HG03460 (cell line): ENCODE measurements at regions not wholly inside any gene's neighbourhood (a gene's known extent, or its start where the extent isn't known, plus 50 kb on each side); places are given as distances from the start of the nearest gene placed in this dataset.
"Not testable (repeated sequence)": the region's sequence is repeated elsewhere in the genome, so short reads cannot be mapped to it uniquely, and the experiment has no call there.

Source experiments
- ATAC-seq: cut with Tn5 transposase; IDR thresholded peaks from one replicate; pipeline ENCODE4 v1.9.1; 2021; ENCODE audit not compliant: unreplicated experiment

DNA sequence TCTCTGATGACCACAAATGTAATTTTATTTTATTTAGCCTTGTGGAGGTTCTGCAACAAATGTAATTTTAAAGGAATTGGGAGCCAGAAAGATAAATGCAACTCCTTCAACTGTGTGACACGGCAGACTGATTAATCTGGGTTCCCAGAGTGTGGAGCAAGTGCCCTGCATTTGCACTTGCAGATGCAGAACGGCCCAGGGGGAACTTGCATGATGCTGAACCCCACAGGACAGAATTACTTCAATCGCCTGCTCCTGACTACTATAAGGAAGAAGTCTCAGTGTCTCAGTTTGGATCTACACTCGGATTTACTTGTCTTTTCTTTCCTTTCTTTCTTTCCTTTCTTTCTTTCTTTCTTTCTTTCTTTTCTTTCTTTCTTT is 107.2 kb upstream of the ACBD5 start:
- not testable (repeated sequence) for ATAC-seq

GRCh38 chr10:27345455-27345920 is 104.9 kb upstream of the ACBD5 start:
- peak; percentile 44 for ATAC-seq

DNA sequence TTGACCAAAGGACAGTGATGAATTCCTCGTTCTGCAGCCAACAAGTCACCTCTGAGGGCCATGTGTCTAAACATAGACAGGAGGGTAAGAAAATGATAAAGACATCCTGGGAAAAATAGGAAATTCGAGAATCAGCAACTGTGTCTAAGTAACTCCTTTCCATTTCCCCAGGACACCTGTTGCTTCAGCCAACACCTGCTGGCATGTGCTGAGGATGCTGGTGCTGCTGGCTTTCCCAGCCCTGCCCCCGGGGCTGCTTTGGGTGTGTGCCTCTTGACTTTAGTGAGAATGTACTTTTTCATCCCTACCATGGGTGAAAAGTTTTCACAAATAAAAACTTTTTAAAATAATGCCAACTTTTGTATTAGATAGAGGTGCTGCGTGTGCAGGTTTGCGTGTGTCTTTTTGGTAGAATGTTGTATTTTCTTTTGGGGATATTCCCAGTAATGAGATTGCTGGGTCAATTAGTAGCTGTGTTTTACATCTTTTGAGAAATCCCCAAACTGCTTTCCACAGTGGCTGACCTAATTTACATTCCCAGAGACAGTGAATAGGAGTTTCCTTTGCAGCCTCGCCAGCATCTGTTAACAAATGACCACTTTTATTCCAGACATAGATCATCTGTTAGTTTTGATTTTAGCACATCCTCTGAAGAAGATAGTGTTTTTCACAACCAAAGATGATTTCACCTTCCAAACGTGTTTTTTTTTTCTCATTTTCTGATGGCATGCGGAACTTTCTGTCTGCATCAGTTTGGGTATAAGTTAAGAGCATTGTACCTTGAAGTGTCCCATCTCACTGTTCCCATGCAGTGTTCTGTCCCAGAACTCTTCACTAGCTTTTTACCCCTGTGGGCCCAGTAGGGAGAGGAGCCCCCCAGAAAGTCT is 104.2 kb upstream of the ACBD5 start:
- ATAC-seq, result peak; percentile 70

- no peak for ATAC-seq
Measured at GRCh38 chr10:27341001-27341400, 100.4 kb upstream of the ACBD5 start.

- not testable (repeated sequence) for ATAC-seq
Measured at GRCh38 chr10:27335246-27335645, 94.6 kb upstream of the ACBD5 start.

DNA sequence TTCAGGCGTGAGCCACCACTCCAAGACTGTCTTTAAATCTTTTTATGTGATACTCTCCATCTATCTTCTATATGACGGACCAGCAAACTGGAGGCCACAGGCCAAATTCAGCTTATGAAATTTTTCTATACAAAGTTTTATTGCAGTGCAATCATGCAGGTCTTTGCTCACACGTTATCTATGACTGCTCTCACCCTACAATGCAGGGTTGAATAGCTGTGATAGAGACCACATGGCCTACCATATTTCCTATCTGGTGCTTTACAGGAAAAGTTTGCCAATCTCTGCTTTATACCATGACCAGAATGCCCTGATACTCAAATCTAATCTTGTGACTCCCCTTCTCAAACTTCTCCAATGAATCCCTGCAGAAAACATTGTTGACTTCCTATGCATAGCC is 89.5 kb upstream of the ACBD5 start:
- no peak for ATAC-seq

DNA sequence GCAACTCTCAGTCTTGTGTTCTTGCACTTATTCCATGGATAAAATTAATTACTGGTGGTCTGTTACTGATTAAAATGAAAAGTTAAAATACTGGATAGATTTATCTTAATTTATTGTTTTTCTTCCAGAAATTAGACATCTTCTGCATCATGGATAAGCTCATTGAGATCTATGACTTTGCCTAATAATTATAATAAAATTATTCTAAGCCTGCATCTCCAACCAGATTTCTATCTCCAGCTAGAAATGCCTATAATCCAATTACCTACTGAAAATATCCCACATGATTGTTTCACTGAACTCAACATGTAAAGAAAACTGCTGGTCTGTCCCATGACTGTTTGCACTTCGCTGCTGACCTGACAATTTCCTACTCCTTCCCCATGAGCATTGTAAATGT is 88.3 kb upstream of the ACBD5 start:
- ATAC-seq, result no peak

DNA sequence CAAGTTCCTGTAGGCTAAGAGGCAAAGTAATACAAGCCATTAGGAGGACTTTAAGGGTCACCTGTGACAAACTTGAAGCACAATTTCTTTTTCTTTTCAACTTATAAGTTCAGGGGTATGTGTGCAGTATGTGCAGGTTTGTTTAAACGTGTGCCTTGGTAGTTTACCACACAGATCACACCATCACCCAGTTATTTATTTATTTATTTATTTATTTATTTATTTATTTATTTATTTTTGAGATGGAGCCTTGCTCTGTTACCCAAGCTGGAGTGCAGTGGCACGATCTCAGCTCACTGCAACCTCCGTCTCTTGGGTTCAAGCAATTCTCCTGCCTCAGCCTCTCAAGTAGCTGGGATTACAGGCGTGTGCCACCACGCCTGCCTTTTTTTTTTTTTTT is 86.2 kb upstream of the ACBD5 start:
- not testable (repeated sequence) for ATAC-seq

GRCh38 chr10:27319752-27320431 is 79.3 kb upstream of the ACBD5 start:
- peak; percentile 79 for ATAC-seq

- ATAC-seq, result peak; percentile 34
Measured at GRCh38 chr10:27319139-27319538, 78.5 kb upstream of the ACBD5 start.

GRCh38 chr10:27315082-27315481 is 74.5 kb upstream of the ACBD5 start:
- ATAC-seq, result not testable (repeated sequence)

DNA sequence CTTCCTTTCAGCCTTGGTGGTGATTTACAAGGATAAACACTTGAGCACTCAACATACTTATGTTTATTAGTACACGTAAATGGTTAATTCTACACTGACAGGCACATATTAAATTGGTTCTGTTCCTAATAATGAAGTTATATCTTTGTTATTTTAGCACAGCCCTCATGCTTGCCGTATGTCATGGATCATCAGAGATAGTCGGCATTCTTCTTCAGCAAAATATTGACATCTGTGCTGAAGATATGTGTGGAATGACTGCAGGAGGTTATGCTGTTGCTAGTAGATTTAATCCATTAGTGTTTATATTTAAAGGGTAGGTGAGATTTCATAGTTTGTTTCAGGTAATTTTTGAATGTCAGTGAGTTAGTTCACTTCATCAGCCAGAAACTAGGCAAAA is 73.0 kb upstream of the ACBD5 start:
- not testable (repeated sequence) for ATAC-seq

GRCh38 chr10:27312854-27313253 is 72.3 kb upstream of the ACBD5 start:
- ATAC-seq, result no peak

- not testable (repeated sequence) for ATAC-seq
Measured at GRCh38 chr10:27311809-27312208, 71.2 kb upstream of the ACBD5 start.

DNA sequence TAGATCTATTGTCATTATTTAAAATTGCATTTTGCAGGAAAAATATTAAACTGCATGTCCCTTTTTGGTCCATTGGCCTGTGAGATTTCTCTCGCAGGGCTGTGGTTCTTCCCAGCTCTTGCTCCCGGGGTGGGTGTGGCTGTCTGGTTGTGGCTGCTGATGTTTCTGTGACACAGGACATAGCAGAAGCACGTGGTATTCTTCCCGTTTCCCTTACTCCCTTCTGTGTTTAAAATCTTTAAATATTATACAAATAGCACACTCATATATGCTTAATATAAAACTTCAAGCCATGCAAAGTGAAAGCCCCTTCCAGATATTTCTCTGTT is 57.9 kb upstream of the ACBD5 start:
- not testable (repeated sequence) for ATAC-seq

DNA sequence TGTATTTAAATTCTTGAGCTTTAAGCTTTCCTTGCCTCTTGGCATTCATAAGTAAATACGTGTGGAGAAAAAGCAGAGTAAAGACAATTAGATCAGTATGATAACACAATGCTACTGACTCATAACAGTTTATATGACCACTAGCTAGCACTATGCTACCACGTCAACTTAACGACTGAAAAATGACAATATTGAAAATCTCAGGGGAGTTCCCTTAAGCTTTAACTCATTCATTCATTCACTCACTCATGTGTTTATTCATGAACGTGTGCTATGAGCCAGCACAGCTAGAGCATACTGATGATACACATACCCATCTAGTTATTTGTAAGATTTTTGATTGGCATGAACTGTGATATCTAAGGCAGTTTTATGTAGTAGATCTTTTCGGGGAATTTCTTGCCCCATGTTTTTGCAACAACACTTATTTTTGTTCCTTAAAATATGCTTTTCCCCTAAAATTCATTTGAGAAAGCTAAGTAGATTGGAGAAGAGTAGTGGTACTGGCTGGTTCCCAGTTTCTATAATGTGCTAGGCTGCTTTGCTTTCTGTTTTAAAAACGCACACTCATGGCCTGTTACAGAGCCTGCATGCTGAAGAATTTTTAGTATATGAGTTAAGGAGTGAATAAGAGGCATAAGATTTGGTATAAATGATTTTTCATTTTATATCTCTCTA is 57.4 kb upstream of the ACBD5 start:
- no peak for ATAC-seq

- not testable (repeated sequence) for ATAC-seq
Measured at GRCh38 chr10:27296285-27296684, 55.7 kb upstream of the ACBD5 start.

DNA sequence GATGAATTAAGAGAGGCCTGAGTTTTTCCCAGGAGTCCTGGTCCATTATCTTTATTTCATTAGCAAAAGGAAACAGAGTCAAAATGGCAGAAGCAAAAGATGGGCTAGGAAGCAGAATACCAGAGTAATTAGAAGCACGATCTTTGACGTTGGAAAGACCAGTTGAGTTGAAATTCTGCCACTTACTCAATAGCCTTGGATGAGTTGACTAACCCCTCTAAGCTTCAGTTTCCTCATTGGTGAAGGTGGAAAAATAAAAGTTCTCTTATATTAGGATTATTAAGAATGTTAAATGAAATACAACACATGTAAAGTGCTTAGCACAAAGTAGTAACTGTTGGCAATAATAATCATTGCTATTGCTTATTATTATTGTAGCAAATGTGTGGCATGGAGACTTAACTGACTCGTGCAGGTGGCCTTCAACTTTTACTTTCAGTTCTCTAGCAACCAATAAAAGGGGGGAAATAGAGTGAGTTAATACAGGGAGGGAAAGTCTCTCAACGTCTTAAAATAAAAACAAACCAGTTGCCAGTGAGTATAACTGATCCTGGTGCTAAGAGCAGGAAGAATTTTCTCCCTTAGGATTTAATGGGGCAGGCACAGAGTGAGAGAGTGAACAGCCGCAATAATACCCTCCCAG is 50.8 kb upstream of the ACBD5 start:
- peak; percentile 82 for ATAC-seq
